Stimulated activated CD4-positive, alpha-beta T cell treated with anti-CD3 and anti-CD28 coated beads, Interleukin-2, amount 100 ng/mL, for 24 hours (primary cell): ENCODE measurements at regions not wholly inside any gene's neighbourhood (a gene's known extent, or its start where the extent isn't known, plus 50 kb on each side); places are given as distances from the start of the nearest gene placed in this dataset.

ENCODE experiments used
- DNase-seq, 2 donors: peaks; one replicate each; pipeline ENCODE4 v3.0.0-alpha.2; 2020

DNA sequence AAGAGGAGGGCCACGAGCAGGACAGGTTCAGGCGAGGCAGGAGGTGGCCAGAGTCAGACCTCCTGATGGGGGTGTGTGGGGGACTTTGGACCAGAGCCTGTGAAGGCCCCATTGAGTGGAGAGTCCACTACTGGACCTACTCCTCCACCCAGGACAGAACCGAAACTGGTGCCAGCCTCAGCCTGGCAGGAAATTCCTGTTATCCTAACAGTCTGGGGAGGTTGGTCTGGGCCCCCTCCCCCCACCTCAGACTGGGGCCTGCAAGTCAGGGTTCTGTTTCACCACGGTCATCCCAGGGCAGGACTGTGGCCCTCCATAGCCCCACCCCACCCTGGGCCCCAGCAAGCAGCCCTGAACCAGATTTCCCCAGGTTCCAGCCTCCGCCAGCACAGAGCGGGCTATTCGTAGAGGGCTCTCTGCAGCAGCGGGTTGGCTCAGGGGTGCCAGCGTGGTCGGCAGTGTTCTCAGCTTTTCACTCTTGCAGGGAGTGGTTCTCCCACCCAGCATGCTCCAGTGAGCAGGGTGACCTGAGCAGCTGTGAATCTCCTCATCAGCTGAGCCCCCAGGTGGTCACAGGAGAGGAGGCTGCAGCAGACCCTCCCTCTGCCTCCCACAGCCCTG lies 217.3 kb downstream of the TBC1D2B start:
- no peak for DNase-seq

DNA sequence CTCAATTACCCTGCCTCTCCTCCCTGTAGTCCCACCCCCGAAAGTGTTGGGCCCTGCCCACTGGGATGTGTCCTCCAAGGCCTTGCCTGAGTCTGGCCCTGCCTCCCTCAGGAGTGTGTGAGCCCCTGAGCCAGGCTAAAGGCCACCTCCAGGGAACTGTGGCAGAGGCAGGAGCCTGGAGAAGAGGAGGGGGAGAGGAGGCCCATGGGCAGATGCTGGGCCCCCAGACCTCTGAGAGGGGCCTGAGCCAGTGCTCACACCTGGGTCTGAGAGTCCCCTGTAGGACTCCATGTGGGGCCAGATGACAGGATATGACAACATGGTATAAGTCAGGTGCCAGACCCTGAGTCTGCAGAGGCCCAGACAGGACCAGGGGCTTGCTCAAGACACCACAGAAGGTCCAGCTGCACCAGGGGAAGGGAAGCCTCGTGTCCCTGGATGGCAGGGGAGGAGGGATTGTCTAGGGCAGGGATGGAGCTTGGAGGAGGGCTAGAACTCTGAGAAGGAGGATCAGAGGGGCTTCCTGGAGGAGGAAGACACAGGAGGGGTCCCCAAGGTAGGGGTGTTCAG lies 217.9 kb downstream of the TBC1D2B start:
- DNase-seq, result no peak

DNA sequence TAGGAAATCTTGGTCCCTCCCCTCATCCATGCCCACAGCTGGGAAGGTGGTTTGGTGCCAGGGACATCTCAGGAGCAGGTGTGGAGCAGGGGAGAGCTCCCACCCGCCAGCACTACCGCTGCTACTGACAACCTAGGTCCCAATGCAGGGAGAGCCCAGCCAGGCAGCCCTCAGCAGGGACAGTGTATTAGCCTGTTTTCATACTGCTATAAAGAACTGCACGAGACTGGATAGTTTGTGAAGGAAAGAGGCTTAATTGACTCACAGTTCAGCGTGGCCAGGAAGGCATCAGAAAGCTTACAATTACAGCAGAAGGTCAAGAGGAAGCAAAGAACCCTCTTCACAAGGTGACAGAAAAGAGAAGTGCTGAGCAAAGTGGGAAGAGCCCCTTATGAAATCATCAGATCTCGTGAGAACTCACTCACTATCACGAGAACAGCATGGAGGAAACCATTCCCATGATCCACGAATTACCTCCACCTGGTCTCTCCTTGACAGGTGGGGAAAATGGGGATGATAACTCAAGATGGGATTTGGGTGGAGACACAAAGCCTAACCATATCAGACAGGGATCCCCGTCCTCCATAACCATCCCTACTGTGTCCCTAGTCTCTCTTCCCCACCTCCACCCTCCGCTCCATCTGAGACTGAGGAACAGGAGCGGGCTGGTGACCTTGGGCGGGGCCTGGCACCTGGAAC lies 218.6 kb downstream of the TBC1D2B start:
- no peak for DNase-seq

DNA sequence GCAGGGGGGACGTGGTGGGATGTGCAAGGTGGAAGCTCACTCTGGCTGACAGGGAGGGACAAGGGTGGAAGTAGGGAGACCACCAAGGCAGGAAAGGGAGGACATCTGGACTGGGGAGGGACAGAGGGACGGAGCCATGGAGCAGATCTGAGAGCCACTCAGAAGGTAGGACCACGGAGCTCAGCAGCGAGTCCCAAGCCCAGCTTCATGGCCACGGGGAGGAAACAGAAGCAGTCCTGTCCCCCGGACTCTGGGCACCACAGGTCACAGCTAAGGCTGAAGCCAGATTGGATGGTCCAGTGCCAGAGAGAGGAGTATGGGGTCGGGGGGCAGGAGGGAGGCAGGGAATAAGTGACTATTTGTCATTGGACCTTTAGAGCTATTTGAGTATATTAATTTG lies 220.1 kb downstream of the TBC1D2B start:
- no peak for DNase-seq

DNA sequence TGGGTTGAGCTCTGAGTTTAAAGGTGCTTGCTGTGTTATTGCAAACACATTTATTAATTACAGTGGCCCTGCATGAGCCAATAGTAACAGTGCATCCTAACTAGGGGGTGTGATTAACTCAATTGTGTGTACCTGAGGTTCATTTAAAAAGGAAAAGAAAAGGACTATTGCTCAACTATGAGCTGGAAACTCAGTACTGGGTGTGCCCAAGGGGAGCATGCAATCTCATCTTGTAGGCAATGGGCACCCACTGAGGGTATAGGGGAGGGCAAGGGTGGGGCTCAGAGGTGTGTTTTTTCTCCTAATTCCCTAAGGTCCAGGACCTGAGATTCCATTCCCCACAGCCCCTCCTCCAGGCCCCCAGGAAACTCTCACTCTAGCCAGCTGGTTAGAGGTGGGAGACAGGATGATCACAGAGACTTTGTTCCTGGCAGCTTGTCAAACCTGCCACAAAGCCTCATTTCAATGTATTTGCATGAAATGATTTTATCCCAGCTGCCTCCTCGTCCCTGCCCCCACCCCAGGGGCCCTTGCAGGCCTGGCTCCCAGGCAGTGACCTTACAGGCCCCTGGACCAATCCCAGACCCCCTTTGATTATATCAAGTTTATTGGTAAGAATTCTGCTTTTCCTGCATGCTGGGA lies 220.7 kb downstream of the TBC1D2B start:
- no peak for DNase-seq

DNA sequence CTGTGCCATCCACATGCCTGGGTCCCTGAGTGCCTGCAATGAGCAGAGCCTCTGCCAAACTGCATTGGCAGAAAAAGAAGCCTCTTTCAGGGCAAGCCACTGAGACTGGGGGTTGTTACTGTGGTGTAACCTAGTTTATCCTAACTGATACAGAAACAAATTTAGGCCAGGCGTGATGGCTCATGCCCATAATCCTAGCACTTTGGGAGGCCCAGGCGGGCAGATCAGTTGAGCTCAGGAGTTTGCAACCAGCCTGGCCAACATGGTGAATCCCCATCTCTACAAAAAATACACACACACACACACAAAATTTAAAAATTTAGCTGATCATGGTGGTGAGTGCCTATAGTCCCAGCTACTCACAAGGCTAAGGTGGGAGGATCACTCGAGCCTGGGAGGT lies 221.6 kb downstream of the TBC1D2B start:
- no peak for DNase-seq

DNA sequence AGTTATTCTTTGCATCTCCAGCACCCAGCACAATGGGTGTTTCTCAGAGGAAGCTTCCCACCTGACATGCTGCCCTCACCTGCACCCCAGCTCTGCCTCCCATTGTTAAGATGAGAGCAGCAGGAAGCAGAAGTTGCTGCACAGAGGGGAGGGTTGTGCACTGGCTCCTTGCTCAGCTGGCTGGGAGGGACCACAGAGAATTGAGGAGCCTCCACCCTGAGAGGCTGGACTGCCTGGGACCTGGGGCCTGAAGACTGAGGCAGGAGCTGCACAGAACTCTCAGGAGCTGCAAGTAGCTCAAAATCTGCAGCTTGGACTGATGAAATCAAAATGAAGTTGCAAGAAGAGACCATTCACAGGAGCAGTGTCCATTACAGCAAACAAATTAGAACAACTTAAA lies 222.3 kb upstream of the LINGO1 start:
- DNase-seq, result no peak

DNA sequence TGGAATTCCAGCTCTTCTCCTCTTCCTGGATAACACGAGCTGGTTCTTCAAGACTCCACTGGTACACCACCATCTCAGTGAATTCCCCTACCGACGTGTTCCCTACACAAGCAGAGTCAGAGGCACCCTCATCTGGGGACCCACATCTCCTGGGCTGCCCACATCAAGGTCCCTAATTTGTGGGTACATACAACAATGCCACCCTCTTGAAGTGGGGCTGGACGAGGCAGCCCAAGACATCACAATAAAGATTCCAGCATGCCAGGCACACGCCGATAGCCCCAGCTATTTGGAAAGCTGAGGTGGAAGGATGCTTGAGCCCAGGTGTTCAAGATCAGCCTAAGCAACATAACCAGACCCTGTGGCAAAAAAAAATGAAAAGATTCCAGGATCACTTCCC lies 221.2 kb upstream of the LINGO1 start:
- DNase-seq, result no peak

DNA sequence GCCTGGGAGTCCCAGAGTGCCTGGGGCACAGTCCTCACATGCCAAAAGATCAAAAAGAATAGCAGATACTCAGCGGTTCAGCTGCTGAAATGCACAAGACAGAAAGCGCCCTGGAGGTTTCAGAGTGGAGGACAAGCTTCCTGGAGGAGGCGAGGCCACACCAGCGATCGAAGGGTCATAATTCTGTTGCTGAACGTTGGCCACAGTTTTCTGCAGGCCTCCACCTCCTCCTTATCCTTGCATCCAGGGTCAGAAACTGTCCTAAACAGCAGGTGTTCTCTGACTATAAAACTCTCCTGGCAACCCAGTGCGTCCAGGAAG lies 220.3 kb upstream of the LINGO1 start:
- no peak for DNase-seq

DNA sequence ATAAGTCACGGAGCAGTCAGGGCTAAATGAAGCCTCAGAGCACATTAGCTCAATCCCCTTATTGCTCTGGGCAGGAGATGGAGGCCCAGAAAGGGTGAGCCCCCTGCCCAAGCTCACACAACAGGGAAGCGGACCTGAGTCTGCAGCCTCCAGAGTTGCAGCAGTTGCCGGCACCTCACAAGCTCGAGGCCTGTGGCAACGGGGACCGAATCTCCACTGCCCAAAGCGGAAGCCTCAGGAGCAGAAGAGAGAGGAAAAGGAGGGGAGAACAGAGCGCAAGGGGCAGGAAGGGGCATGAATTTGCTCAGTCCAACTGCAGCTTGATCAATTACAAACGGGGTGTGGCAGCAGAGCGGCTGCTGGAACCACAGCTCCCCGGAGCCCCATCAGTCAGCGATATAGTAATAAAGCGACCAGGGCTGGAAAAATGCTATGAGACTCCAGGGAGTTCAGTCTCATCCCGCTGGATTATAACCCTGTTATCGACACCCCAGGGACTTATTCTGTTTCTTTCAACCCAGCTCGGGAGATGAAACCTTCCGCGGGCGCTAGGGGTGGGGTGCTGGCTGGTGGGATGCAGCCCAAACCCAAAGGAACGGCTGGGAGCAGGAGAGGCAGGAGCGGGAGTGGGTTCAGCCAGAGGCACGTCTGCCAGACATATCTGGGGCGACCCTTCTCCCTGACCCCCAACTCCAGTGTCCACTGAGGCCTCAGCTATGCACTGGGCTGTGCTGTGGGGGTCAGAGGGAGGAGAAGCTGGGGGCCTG lies 219.7 kb upstream of the LINGO1 start:
- no peak for DNase-seq

DNA sequence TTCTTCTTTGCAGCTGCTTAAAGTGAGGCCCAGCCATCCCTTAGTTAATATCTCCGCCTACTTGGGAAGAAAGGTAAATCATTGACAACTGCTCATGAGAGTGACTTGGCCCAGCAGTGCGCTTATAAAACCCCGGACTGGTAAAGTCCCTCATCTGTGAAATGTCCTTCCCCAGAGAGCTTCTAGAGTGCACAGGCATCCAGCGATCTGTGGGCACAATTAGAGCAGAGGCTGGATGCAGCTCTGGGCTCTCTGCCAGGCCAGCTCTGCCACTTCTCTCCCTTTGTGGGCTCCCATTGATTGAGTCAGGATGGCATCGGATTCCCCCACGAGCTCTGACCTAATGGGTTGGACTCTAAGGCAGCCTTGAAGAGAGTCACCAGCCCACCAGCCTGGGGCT lies 219.0 kb upstream of the LINGO1 start:
- DNase-seq, result no peak

DNA sequence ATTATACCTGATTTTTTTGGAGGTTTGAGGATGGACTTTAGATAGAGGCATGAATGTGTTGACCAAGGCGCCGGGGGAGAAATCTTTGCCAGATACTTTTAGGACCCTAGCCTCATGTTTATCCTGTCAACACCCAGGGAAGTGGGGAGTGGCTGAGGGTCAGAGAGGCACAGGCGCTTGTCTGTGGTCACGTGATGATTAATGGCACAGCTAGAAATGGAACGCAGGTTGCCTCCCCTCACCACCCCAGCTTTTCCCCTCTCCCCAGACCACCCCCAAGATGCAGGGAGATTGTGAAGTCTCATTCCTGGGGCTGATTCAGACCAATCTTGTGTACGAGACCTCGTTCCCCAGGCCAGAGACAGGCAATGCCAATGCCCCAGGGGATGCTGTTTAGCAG lies 218.4 kb upstream of the LINGO1 start:
- DNase-seq, result no peak

DNA sequence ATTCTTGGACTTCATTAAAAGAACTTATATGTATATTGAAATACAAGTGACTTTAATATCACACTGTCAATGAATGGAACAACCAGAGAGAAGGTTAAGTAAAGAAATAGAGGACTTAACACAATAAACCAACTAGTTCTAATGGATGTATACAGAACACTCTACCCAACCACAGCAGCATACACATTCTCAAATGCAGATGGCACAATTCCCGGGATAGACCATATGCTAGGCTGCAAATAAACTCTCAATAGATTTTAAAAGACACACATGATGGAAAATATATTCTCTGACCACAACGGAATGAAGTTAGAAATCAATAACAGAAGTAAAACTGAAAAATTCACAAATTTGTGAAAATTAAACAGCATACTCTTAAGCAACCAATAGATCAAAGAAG lies 214.3 kb upstream of the LINGO1 start:
- DNase-seq, result no peak

DNA sequence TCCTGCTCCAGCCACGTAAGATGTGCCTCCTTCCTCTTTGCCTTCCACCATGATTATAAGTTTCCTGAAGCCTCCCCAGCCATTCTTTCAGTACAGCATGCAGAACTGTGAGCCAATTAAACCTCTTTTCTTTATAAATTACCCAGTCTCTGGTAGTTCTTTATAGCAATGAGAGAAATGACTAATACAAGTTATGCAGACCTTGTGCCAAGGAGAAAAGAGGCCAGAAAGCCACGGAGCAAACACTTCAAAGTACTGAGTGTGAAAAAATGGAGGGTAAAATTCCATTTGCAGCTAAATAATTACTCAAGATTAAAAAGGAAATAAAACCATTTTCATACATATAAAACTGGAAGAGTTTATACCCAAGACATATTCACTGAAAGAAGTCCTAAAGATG lies 213.6 kb upstream of the LINGO1 start:
- no peak for DNase-seq

DNA sequence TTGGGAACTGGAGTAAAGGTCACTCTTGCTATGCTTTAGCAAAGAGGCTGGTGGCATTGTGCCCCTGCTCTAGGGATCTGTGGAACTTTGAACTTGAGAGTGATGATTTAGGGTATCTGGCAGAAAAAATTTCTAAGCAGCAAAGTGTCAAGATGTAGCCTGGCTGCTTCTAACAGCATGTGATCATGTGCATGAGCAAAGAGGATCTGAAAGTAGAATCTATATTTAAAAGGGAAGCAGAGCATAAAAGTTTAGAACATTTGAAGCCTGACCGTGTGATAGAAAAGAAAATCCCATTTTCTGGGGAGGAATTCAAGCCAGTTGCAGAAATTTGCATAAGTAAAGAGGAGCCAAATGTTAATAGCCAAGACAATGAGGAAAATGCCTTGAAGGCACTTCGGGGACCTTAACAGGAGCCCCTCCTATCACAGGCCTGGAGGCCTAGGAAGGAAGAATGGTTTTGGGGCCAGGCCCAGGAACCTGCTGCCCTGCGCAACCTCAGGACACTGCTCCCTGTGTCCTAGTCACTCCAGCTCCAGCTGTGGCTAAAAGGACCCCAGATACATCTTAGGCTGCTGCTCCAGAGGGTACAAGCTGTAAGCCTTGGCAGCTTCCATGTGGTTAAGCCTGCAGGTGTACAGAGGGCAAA lies 212.2 kb upstream of the LINGO1 start:
- DNase-seq, result no peak

DNA sequence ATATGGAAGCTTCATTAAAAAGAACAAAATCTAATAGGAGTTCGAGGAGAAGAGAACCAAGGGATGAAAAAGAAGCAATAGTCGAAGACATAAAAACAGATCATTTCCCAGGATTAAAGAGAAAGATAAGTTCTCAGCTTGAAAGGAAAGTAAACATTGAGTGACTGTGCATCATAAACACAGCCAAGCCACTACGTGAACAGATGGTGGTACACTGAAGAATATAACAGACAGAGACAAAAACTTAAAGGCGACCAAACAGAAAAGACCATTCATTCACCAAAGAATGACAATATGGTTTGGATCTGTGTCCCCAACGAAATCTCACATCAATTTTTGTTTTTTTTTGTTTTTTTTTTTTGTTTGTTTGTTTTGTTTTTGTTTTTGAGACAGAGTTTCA lies 210.8 kb upstream of the LINGO1 start:
- no peak for DNase-seq

DNA sequence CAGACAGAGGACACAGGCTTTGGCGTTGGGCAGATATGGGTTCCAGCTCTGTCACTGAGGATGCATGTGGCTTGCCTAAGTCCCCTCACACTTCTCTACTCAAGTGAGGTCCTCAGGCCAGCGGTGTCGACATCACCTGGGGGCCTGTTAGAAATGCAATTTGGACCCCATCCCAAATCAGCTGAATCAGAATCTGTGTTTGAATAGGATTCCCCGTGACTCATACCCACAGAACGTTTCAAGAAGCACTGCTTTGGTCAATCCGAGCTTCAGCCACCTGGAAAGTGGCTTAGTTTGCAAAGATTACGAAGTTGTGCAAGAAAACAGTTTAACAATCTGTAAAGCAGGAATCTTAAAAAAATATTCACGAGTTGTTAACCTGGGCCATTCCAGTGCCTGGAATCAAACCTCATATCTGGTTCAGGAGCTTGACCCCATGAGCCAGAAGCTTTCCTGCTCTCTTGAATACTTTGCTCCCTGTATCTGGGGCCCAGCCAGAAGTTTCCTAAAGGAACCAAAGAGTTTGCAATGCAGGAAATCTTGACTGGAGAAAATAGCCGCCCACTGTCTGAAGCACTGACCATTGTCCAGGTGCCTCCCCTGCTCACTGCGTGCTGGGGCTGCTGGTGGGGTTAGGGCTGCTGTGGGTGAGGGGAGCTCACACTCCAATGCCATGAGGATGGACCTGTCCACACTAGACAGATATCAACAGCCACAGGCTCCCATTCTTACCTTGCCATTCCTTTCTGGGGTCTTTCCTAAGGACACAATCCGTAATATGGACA lies 208.5 kb upstream of the LINGO1 start:
- no peak for DNase-seq

DNA sequence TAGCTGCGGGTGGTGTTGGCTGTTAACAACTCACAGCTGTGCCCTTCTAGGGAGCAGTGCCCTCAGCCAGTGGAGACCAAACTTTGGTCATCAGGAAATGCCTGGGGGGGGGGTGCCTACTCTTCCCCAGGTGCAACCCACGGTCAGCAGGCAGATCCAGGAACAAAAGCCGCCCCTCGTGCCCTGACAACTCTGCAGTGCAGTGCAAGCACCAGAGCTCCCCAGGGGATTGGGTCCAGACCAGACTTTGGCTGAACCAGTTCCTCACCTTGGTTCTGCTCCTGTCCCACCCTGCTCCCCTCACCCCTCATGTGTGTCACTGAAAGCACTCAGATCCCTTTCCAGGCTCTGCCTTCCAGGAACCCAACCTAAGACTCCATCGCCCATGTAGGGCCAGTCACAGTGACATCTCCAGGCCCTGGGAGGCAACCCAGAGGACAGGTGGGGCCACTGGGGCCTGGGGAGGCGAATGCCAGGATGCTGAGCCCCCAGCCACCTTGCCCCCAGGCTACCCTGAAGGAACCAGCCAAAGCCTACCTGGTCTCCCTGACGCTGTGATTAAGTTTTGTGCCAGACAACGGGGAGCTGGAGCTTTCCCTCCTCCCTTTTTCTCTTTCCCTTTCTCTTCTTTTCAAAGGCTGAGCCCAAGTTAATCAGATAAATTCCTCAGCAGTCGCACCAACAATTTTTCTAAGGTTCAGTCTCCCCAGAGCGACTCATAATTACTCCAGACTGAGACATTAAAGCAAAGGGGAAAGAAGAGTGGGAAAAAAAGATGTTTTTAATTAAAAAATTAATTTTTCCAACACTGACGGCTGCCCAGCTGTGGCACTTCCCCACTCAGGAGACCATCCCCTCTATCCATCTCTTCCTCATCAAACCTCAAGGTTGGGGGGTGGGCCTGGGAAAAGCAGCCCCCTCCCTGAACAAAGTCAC lies 207.5 kb upstream of the LINGO1 start:
- no peak for DNase-seq

DNA sequence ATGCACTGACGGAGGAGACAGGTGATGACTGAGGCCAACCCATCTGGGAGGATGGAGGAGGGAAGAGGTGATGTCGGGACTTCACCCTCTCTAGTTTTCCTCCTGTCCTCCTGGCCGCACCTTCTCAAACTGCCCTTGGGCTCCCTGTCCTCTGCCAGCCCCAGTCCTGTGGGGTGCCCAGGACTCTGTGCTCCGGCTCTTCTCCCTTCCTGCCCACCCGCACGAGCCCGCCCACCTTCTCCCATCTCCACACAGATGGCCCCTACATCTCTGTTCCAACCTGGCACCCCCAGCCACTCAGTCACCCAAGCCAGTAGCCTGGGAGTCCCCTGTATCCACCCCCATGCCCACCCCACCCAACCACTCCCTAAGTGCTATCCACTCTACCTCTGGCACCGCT lies 206.7 kb upstream of the LINGO1 start:
- DNase-seq, result no peak

DNA sequence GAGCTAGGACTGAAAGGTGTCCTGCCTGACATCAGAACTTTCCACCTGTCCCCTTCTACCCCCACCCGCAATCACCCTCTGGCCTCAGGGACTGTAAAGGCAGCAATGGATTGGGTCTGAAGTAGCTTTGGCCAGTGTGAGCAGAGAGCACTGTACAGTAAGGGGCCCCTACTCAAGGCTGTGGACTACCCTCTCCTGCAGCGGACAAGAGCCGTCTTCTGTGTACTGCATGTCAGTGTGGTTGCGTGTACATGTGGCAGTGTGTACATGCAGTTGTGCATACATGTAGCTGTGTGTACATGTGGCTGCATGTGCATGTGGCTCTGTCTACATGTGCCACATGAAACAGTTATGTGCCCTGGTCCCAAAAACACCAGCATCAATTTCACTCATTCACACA lies 205.9 kb upstream of the LINGO1 start:
- no peak for DNase-seq

DNA sequence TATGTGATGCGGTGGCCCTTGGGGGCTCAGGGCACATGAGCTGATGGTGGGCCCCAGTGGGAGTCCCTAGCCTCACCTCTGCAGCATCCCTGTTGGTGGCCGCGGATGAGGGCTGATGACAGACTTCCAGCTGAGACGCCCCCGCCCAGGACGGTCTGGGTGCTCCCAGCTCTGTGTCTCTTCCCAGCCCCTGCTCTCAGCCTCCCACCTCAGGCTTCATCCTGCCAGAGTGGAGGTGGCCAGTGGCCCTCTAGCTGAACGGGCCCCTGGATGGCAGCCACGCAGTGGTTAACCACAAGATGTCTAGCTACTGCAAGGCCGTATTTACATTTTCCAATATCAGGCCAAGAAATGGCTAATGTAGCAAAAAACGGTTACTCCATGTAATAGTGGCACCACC lies 205.3 kb upstream of the LINGO1 start:
- no peak for DNase-seq
